OCI-LY1 (cell line): ENCODE measurements at regions not wholly inside any gene's neighbourhood (a gene's known extent, or its start where the extent isn't known, plus 50 kb on each side); places are given as distances from the start of the nearest gene placed in this dataset.

Experiments
- CTCF ChIP-seq: fragments of 200-600 bp; sonication (generic), shearing (Covaris generic); IDR thresholded peaks from 2 replicates; pipeline ENCODE4 v1.5.1; 2017; ENCODE audit warnings: mild to moderate bottlenecking, antibody characterized with exemption, low read length, moderate library complexity, mixed read lengths
- EZH2 ChIP-seq: fragments of 200-600 bp; sonication (generic), shearing (Covaris generic); IDR thresholded peaks from 2 replicates; pipeline ENCODE4 v1.8.0; 2017; ENCODE audit warnings: borderline replicate concordance, mixed run types, mild to moderate bottlenecking, antibody characterized with exemption, low read length, moderate library complexity, mixed read lengths

GRCh38 chr14:101284711-101285110 lies 276.6 kb upstream of the DIO3 start:
- TF ChIP-seq CTCF (no peak), EZH2 (no peak)
